ENCODE measurements at regions not wholly inside any gene's neighbourhood (a gene's known extent, or its start where the extent isn't known, plus 50 kb on each side); places are given as distances from the start of the nearest gene placed in this dataset.

DNA sequence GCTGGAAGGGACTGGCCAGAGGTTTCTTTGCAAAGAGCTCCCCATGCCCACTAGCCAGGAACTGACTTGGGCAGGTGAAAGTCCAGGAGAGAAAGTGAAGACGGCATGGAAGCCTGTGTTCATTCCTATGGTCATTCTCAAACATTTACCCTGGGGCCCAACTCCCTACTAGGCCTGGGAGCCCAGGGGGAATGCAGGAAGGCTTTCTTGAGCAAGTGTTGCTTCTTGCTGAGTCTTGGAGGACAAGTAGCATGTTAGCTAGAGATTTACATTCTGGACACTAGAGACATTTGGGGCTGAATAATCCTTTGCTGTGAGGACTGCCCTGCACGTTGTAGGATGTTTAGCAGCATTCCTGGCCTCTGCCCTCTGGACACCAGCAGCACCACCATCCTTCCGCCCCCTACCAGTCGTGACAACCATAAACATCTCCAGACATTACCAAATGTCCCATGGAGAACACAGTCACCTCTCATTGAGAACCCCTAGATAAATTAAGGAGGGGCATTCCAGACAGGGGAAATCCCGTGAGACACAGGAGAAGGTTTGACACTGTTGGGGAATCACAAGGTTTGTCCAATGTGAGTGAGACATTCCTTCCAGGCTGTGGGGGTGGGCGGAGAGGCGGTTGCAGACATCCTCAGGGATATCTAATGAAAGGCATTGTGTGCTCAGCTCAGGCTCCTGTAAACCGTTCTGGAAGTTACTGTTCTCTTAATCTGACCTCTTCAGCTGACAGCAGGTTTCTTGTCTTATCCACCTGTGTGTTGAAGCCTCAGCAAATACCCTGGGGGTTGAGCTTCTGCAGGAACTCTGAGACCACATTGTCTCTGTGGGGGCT lies 236.2 kb downstream of the TLE3 start:
- no peak overlapping the region for H3K4me3 ChIP-seq

DNA sequence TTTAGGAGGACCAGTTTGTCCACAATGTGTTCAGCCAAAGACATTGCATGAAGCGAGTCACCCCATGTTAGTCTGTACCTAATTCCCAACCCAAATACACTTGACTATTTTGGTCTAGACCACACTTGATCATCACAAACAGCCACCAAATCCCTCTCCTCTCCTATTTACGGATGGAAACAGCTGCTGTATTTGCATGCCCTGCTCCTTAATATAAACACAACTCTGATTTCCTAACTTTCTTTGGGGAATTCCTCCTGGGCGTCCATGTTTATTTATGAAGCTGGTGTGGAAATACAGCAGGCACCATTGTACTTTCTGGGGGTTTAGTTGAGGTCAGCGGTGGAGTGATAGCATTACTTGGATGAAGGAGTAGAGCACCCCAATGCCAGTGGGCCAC lies 235.2 kb downstream of the TLE3 start:
- H3K9me3 ChIP-seq: no peaks in the 10 kb centered on the region
- no peak for TF ChIP-seq POLR2A (IDR thresholded peaks at IDR 0.05)
- TF ChIP-seq, protein P1, sequence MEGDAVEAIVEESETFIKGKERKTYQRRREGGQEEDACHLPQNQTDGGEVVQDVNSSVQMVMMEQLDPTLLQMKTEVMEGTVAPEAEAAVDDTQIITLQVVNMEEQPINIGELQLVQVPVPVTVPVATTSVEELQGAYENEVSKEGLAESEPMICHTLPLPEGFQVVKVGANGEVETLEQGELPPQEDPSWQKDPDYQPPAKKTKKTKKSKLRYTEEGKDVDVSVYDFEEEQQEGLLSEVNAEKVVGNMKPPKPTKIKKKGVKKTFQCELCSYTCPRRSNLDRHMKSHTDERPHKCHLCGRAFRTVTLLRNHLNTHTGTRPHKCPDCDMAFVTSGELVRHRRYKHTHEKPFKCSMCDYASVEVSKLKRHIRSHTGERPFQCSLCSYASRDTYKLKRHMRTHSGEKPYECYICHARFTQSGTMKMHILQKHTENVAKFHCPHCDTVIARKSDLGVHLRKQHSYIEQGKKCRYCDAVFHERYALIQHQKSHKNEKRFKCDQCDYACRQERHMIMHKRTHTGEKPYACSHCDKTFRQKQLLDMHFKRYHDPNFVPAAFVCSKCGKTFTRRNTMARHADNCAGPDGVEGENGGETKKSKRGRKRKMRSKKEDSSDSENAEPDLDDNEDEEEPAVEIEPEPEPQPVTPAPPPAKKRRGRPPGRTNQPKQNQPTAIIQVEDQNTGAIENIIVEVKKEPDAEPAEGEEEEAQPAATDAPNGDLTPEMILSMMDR (IDR thresholded peaks at IDR 0.05): no peak
- no peak for TF ChIP-seq EP300 (IDR thresholded peaks at IDR 0.05)
- no peaks in the 10 kb centered on the region for H3K27me3 ChIP-seq
- DNase-seq (ENCODE audit: low spot score in 2 of 2): no peak
- H3K4me3 ChIP-seq: no peak overlapping the region
- H3K4me1 ChIP-seq: no peaks in the 10 kb centered on the region
- H3K27ac ChIP-seq: no peak overlapping the region
- WGBS, 2 donors: 61 to 66% methylated on average over 4 of the region's 4 CpGs
- no peaks in the 10 kb centered on the region for H3K36me3 ChIP-seq

More for the DNA sequence above, 236.2 kb downstream of the TLE3 start:
- 62% methylated on average over 8 of the region's 8 CpGs for WGBS, 2 donors
- Histone ChIP-seq H3K4me1 (no peaks in the 10 kb centered on the region), H3K36me3 (no peaks in the 10 kb centered on the region), H3K9me3 (no peaks in the 10 kb centered on the region), H3K27me3 (no peaks in the 10 kb centered on the region), H3K27ac (no peak overlapping the region)
- DNase-seq (ENCODE audit: low spot score in 2 of 2): no peak
- TF ChIP-seq, protein P1 (IDR thresholded peaks at IDR 0.05): no peak
- TF ChIP-seq EP300 (IDR thresholded peaks at IDR 0.05): no peak
- no peak for TF ChIP-seq POLR2A (IDR thresholded peaks at IDR 0.05)

DNA sequence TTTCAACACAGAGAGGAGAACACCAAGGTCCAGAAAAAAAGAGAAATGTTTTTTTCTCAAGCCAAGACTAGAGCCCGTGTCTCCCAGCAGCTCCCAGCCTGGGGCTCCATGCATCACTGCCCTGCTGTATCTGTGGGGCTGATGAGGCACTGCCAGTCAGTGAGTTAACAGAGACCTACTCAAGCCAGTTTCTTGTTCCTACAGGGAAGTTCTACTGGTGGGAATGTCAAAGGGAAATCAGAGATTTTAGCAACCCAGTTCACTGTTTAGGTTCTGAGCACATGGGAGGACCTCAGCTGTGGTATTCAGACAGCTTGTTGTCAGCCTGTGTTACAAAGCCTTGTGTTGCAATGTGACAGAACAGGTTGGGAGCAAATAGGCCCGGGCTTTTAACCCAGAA lies 234.3 kb downstream of the TLE3 start:
- Histone ChIP-seq H3K4me1 (no peaks in the 10 kb centered on the region), H3K27ac (no peak overlapping the region), H3K4me3 (no peak overlapping the region), H3K27me3 (no peaks in the 10 kb centered on the region), H3K36me3 (no peaks in the 10 kb centered on the region), H3K9me3 (no peaks in the 10 kb centered on the region)
- no peak for DNase-seq (ENCODE audit: low spot score in 2 of 2)
- 67 to 85% methylated on average over 2 of the region's 2 CpGs for WGBS, 2 donors
- TF ChIP-seq EP300 (IDR thresholded peaks at IDR 0.05): no peak
- TF ChIP-seq, protein P1 (IDR thresholded peaks at IDR 0.05): no peak

DNA sequence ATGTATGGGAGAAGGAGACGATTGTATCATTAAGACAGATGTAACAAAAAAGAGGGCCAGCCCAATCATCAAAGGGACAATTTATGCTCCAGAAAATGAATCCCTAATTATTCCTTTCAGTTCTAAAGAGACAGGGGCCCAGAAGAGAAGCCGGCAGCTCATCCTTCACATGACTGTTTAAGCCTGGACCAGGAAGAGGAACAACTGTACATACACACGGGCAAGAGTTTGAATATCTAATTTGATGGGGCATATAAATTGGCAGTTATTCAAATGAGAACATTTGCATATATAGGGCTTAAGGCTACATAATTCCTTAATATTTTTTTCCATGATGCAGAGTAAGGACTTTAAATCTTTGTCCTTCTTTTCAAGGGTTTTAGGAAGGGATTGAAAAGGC lies 232.3 kb downstream of the TLE3 start:
- TF ChIP-seq POLR2A (IDR thresholded peaks at IDR 0.05) (no peak), EP300 (IDR thresholded peaks at IDR 0.05) (no peak)
- TF ChIP-seq, protein P1 (IDR thresholded peaks at IDR 0.05): no peak
- H3K27me3 ChIP-seq: no peaks in the 10 kb centered on the region
- no peak overlapping the region for H3K27ac ChIP-seq
- H3K36me3 ChIP-seq: no peaks in the 10 kb centered on the region
- no peaks in the 10 kb centered on the region for H3K9me3 ChIP-seq
- WGBS, 2 donors: 76 to 83% methylated on average over 3 of the region's 3 CpGs
- H3K4me3 ChIP-seq: no peak overlapping the region
- H3K4me1 ChIP-seq: no peaks in the 10 kb centered on the region
- no peak for DNase-seq (ENCODE audit: low spot score in 2 of 2)

DNA sequence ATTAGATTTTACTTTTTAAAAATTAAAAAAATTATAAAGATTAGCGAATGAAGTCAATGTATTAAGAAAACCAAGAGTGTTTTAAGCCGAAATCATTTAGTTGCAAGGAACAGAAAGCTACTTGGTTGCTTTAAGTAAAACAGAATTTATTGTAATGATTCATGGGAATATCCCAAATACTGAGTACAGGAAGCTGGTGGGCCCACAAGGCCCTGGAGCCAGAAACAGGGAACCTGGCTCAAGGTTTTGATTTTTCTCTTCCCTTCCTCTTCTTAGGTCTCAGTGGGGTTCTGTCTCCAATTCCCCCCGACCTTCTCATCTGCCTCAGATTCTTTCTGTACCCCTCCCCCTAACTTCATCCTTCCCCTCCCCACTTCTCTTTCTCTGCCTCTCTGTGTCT lies 229.0 kb downstream of the TLE3 start:
- DNase-seq (ENCODE audit: low spot score in 2 of 2): no peak
- no peak overlapping the region for H3K4me3 ChIP-seq
- no peaks in the 10 kb centered on the region for H3K4me1 ChIP-seq
- H3K9me3 ChIP-seq: peaks cover 0 to 17% (median 3%) of the 10 kb centered on the region in 4 donors
- no peak for TF ChIP-seq POLR2A (IDR thresholded peaks at IDR 0.05)
- TF ChIP-seq, protein P1 (IDR thresholded peaks at IDR 0.05): no peak
- TF ChIP-seq EP300 (IDR thresholded peaks at IDR 0.05): no peak
- no peaks in the 10 kb centered on the region for H3K27me3 ChIP-seq
- 71 to 74% methylated on average over 3 of the region's 3 CpGs for WGBS, 2 donors
- no peaks in the 10 kb centered on the region for H3K36me3 ChIP-seq
- H3K27ac ChIP-seq: no peak overlapping the region

Data from tibial nerve (tissue), 4 donors.